DMS114 treated with DMSO at 0.1 percent for 48 hours (cell line): ENCODE measurements at regions not wholly inside any gene's neighbourhood (a gene's known extent, or its start where the extent isn't known, plus 50 kb on each side); places are given as distances from the start of the nearest gene placed in this dataset.
"Not testable (repeated sequence)": the region's sequence is repeated elsewhere in the genome, so short reads cannot be mapped to it uniquely, and the experiment has no call there.

Experiments used
- DNase-seq: peaks from one replicate; lab custom pipeline; 2025; ENCODE audit not compliant: unreplicated experiment; lab: John Stamatoyannopoulos, UW

GRCh38 chr2:5549771-5550170, 142.4 kb upstream of the SOX11 start:
- DNase-seq = no peak

- DNase-seq = no peak
Measured at GRCh38 chr2:5555636-5556035, 136.5 kb upstream of the SOX11 start.

GRCh38 chr2:5561006-5561405, 131.2 kb upstream of the SOX11 start:
- no peak for DNase-seq

GRCh38 chr2:5562426-5562825, 129.8 kb upstream of the SOX11 start:
- DNase-seq = no peak

- DNase-seq = no peak
Measured at GRCh38 chr2:5562865-5563264, 129.3 kb upstream of the SOX11 start.

GRCh38 chr2:5563411-5563810, 128.8 kb upstream of the SOX11 start:
- DNase-seq = no peak

- no peak for DNase-seq
Measured at GRCh38 chr2:5569256-5569655, 122.9 kb upstream of the SOX11 start.

GRCh38 chr2:5576015-5576414, 116.2 kb upstream of the SOX11 start:
- no peak for DNase-seq

- no peak for DNase-seq
Measured at GRCh38 chr2:5587766-5588165, 104.4 kb upstream of the SOX11 start.

GRCh38 chr2:5588601-5589000, 103.6 kb upstream of the SOX11 start:
- no peak for DNase-seq

- DNase-seq = no peak
Measured at GRCh38 chr2:5589183-5589582, 103.0 kb upstream of the SOX11 start.

- DNase-seq = no peak
Measured at GRCh38 chr2:5590886-5591285, 101.3 kb upstream of the SOX11 start.

GRCh38 chr2:5592916-5593315, 99.3 kb upstream of the SOX11 start:
- DNase-seq = no peak

- DNase-seq = no peak
Measured at GRCh38 chr2:5594249-5594695, 97.9 kb upstream of the SOX11 start.

GRCh38 chr2:5596868-5597267, 95.3 kb upstream of the SOX11 start:
- no peak for DNase-seq

- no peak for DNase-seq
Measured at GRCh38 chr2:5598156-5598555, 94.0 kb upstream of the SOX11 start.

- no peak for DNase-seq
Measured at GRCh38 chr2:5609201-5609600, 83.0 kb upstream of the SOX11 start.

- no peak for DNase-seq
Measured at GRCh38 chr2:5612666-5613065, 79.5 kb upstream of the SOX11 start.

- DNase-seq = no peak
Measured at GRCh38 chr2:5616019-5616418, 76.2 kb upstream of the SOX11 start.

- DNase-seq = no peak
Measured at GRCh38 chr2:5617358-5617757, 74.8 kb upstream of the SOX11 start.

- no peak for DNase-seq
Measured at GRCh38 chr2:5617796-5618195, 74.4 kb upstream of the SOX11 start.

- no peak for DNase-seq
Measured at GRCh38 chr2:5618271-5618670, 73.9 kb upstream of the SOX11 start.

GRCh38 chr2:5625556-5626065, 66.6 kb upstream of the SOX11 start:
- DNase-seq = not testable (repeated sequence)

- DNase-seq = not testable (repeated sequence)
Measured at GRCh38 chr2:5628484-5628883, 63.7 kb upstream of the SOX11 start.
